ENCODE measurements at regions not wholly inside any gene's neighbourhood (a gene's known extent, or its start where the extent isn't known, plus 50 kb on each side); places are given as distances from the start of the nearest gene placed in this dataset.
"Not testable (repeated sequence)": the region's sequence is repeated elsewhere in the genome, so short reads cannot be mapped to it uniquely, and the experiment has no call there.

DNA sequence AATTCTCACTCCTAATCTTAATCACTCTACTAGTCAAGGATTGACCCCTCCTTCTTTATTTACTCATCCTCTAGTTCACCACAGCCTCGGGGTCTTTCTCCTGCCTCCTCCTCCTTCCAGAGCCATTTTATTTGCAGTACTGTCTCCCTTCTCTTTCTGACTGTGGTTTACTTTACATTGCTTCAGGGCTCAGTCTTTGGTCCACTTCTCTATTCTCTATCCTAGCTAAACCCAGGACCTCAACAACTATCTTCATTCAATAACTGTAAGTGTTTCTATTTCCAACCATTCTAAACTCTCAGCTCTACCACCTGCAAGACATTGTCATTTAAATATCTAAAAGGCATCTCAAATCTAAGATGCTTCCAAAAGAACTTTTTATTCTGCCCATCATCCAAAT is 493.8 kb downstream of the TTLL7 start:
- peak; percentile 58 for DNase-seq

DNA sequence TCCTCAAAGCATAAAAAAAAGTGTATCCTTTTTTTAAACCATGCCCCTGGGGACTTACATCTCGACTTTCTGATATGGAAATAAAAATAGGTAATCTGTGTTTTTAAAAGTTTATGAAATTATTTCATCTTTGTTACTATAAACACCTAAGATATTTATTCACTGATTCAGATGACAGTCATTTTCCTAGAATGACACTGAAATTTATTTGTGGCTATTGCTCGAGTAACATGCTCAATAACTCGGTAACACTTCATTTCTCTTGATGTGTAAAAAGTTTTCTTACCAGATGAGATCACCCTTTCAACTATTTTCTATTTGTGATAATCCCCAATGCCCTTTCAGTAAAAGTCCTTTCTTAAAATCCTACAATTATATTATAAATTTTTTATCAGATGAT is 495.8 kb downstream of the TTLL7 start:
- DNase-seq, result no peak

DNA sequence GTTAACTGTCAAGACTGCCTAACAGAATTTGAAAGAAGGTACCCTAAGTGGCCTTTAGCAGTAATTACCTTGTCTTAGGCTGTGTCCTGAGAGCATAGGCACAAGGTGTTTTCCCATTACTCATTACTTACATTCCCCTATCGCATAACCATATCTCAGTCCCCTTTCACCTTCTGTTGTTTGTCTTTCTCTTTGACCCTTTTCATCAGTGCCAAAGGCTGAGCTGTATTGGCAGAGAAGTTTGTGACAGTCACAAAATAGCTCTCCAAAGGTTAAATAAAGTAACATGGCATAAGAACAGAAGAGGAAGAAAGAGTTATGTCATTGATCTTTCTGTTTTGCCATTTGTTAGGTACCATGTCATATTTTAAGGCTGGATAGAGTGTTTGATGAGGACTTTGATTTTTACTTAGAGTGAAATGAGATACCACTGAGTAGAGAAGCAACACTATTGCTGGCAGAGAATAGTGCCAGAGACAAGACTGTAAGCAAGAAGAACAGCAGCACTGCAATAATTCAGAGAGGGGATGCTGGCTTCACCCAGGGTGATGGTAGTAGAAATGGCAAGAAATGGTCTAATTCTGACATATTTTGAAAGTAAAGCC is 497.8 kb downstream of the TTLL7 start:
- DNase-seq, result no peak

DNA sequence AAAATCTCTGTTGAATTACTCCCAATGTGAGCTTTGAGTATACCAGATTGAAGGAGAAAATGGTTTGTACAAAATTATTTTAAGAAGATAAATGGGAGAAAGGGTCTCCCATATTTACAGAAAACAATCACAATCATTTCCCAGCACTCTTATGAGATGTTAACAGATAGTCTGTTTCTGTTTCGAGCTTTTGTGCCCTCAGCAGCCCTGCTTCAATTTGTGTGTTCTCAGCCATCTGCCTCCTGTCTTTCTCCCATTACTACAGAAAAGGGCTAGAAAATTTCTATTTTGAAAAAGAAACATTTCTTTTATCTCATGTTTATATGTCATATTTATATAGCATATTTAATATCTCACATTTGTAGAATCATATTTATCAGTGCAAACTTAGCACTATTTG is 498.4 kb downstream of the TTLL7 start:
- no peak for DNase-seq

DNA sequence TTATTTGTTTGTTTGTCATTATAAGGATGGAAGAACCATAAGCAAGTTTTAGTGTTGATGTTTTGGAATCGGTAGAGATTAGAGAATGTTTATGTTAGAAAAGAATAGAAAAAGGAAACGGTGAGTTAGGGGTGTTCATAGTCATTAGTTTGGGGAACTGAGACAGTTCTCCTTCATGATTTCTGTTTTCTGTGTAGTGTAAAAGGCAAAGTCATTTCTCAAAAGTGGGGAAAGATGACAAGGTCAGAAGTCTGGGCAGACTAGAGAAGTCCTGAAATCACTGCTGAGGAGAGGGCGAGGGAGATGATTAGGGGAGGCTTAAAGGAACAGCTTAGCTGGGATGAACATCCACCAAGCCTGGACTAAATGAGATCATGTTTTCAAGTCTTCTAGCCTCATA is 498.9 kb downstream of the TTLL7 start:
- peak; percentile 30 for DNase-seq

DNA sequence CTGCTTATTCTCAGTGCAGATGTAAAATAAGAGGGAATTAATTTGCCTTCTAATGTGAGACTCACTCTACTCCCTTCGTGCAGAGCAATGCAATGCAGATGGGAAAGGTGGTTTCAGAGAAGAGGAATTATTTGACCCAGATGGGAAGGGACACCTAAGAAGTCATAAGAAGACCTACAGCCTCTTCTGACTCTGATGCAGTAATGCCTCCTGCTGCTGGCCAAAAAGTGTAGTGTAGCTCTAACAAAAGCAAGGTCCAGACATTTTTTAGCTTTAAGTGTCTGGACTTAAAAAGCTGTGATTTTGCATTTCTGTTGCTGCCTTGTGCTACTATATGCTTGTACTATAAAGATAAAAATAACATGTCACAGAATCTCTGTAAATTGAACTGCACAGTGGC is 501.4 kb downstream of the TTLL7 start:
- DNase-seq, result no peak

DNA sequence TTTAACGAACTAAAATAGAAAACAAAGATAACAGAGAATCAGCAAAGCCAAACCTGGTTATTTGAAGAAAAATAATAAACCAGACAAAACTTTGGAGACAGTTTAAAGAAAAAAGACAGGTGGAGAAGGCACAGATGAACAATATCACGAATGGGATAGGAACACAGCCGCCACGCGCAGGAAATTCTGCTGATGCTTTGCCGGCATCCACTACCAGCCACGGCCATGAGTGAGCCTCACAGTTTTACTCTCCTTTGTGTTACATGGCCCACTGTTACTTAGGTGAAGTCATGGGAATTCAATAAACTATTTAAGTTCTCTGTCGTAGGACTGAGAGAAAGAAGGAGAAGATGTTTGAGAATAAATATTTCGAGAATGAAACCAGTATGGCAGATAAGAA is 503.4 kb downstream of the TTLL7 start:
- no peak for DNase-seq

DNA sequence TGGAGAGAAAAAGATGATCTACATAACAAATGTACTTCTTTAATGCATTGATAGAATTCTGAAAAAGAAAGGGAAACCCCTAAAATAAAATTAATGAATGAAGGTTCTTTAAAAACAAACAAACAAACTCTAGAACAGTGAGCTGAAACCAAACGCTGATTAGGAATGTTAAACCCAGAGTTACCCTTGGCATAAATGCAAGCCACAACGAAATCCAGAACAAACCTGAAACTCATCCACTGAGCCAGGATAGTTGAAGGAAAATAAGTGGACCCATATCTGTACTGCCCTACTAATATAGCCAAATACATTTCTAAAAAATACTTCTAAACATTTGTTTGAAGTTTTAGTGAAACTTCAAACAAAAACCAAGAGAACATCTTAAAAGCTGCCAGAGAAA is 505.3 kb downstream of the TTLL7 start:
- no peak for DNase-seq

DNA sequence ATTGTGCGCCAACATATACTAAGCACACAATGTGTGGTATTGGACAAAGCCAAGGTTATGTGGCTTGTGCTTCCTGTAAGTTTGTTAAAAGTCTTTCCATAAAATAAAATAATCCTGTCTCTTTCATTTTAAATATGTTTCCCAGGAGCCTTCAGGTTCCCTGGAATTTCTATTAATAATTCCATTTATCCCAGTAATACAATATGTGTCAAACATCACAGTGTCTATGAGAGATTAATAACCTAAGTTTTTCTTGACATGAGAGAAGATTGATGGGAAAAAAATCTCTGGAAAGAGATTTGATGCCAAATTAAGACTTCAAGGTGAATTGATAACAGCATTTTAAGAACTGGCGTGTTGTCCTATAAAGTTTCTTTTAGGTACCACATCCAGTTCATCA is 507.0 kb downstream of the TTLL7 start:
- no peak for DNase-seq

DNA sequence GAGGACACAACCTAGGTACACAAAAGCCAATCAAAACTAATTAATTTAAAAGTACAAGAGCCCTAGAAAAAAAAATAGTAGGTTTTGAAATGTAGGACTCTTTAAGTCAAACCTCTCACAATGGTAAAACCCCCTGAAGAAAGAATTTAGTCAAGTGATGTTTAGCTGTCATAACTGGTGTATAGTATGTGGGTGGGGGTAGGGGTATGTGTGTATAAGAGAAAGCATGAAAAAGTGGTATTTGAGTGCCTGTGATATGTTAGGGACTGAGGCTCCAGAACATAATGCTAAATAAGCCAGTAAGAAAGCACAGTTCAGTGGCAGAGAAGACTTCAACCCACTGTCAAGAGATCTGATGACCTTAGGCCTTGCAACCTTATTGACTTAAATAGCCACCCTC is 507.9 kb downstream of the TTLL7 start:
- no peak for DNase-seq

DNA sequence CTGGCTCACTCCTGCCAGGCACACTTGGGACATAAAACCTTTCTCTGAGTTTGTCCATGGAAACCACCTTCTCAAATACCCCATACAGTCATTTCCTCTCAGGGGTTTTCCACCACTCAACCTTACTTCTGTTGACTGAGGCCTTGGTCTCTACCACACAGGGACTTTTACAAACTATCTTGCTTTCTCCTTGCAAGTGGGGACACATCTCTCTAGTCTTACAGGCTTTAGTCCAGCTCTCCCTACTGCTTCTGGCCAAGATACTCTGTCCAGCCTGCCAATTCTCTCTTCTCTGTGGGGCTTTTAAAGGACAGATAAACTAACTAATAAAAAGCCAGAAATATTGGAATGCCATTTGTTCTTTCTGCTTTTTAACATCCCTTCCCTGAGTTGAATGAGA is 510.8 kb downstream of the TTLL7 start:
- not testable (repeated sequence) for DNase-seq

DNA sequence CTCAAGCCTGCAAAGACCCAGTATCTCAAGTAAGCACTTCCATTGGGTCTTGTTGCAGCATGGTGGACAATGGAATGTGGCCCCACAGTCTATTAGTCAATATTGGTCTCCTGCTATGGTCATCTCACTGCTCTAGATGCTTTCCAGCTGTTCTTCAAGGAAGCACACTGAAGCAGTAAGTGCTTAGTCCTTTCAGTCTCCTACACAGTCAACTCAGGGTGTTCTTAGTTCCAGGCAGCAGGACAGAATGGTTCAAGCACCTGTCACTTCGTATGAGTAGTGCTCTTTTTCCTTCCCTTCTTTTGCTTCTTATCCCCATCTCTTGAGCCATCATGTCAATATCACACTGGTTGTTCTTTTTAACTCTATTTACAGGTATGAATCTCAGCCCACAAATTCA is 511.5 kb downstream of the TTLL7 start:
- not testable (repeated sequence) for DNase-seq

DNA sequence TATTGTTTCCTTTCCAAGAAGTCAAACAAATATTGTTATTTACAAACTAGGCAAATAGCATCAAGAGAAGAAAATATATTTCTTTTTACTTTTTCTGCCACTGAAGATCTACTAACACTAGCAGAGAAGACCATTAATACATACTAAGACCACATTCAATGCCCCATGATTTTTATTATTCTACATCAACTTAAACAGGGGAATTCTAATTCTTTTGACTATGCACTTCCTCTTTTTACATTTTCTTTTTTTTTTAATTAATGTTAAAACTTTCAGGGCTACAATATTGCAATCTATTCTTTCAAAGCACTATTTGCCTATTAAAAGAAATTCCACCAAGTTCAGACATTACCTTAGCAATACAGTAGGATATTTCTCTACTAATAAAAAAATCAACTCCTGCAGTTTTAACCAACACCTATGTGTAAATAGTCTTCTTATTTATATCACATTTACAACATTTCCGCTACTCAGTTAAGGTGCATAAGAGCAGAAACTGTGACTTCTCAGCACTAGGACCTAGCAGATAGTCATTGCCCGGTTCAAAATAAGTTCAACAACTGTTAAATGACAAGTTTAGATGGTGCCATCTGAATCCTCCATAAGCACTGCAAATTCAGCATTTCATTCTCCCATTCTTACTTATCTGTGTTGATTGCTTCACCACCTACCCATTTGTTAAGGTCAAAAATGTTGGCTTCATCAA is 513.5 kb downstream of the TTLL7 start:
- not testable (repeated sequence) for DNase-seq

DNA sequence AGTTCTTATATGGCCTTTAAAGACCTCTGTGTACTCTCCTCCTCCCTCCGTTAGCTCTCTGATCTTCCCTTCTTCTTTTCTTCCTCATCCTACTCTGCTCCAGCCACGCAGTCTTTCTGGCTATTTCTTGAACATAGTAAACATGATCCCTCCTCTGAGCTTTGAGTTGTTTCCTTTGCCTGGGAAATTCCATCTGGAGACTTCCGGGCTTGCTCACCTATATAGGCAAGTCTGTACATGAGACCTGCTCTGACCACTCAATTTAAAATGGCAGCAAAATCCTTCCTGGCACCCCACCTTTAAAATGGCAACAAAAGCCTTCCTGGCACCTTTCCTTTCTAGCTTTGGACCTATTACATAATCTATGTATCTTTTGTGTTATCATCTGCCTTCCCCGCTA is 517.6 kb downstream of the TTLL7 start:
- not testable (repeated sequence) for DNase-seq

DNA sequence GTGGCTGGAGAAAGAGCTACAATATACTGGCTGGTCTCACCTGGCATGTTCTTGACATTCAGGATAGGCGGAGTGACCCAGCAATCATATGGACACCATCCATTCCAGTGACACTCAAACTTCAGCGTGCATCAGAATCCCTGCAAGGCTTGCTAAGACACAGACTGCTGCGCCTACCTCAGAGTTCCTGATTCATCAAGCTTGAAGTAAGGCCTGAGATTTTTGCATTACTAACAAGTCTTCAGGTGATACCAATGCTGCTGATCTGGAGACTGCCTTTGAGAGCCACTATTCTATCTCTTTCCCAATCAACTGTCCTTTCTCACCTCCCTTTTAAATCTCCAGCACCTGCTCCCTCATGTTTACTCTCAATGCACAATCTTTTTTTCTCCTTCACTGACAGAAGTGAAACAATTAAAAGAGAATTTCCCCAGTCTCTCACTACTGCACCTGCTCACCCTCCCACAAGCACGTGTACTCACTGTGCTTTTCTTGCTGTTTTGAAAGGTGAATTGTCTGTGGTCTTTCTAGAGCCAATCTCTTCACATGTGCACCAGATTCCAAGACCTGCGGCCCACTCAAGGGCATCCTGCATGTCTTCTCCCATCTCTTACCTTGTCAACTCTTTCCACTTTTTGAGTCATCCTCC is 519.2 kb downstream of the TTLL7 start:
- not testable (repeated sequence) for DNase-seq

DNA sequence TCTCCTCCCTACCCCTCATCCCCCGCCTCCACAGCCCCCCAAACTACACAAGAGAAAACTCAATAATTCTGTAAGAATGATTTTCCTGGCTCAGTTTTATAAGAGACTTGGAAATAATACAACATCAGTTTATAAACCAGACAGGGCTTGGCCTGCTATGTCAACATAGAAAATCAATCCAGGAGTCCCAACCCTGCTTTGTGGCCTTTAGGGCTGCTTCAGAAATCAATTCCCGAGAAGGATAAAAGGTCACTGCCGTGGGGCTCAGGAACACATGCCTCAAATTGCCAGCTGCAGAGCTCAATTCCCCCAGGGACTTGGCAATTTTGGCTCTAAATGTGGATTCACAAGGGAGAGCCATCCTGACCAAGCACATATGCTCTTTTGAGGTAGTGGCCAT is 520.8 kb downstream of the TTLL7 start:
- not testable (repeated sequence) for DNase-seq

DNA sequence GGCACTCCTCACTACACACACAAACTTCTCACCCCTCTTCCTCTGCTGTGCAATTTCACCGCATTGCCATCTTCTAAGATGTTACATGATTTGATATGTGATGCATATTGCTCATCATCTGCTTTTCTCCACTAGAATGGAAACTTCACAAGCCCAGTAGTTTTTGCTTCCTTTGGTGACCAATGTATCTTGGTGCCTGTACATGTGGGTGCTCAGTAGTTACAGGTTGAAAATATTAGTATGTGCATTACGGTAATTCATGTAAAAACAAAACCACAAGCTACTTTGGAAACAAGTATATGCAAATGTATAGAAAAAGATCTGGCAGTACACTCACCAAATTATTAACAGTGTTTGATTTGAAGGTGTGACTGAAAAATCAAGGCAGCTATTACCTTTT is 522.4 kb downstream of the TTLL7 start:
- not testable (repeated sequence) for DNase-seq

DNA sequence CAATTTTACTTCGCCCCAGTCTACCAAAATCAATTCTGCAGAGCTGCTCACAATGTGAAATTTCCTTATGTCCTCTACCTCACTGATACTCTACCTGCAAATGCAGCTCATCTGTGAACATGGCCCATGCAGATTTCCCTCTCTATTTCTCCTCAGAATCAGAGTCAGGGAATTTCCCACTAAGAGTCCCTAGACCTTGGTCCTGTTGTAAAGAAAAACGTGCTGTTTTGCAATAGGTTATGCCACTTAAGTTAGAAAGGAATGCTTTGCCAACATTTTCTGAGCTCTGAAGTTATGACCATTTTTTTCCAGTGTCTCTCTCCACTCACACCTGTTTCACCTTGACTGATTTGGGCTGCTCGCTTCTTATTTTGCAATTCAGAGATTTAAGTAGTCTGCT is 524.0 kb downstream of the TTLL7 start:
- not testable (repeated sequence) for DNase-seq

DNA sequence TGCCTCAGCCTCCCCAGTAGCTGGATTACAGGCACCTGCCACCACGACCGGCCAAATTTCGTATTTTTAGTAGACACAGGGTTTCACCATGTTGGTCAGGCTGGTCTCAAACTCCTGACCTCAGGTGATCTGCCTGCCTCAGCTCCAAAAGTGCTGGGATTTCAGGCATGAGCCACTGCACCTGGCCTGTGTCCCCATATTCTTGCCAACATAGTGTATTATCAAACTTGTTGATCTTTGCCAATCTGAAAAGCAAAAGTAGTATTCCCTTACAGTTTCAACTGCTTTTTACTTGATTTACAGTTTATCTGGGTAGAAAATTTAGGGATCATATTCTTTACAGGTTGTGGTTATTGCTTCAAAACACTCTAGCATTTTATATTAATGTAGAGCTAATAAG is 524.9 kb downstream of the TTLL7 start:
- DNase-seq, result not testable (repeated sequence)

DNA sequence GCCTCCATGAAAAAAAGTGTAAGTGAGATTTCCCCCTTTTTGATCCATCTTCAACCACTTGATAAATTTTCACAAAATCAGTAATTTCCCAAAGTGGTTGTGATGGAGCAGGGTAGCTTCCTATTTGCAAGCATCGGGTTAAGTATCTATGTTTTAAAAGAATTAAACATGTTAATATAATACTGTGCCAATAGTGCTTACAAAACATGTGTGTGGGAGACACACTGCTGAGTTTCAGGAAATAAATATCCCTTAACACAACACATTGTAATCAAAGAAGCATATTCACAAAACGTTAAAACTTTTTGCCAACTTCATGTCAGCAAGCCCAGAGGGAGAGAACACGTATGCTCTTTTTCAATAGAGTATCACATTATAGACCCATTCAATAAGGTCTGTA is 526.9 kb downstream of the TTLL7 start:
- not testable (repeated sequence) for DNase-seq

DNA sequence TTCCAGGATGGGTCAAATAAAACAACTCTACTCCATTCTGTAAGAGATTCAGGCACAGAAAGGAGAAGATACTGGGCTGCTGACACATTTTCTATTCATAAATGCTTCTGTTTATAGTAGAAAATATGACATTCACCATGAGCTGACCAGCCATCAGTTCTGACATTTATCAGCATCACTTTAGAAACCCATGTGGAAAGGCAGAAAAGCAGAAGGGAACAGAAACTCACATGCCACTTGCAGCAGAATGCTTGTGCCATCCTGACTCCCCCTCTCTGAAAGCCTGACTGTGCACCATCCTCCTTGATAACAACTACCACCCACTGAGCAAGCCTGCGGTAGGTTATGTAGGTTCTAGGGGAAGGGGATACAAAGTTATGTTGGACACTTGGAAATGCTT is 527.7 kb downstream of the TTLL7 start:
- DNase-seq, result peak; percentile 4

DNA sequence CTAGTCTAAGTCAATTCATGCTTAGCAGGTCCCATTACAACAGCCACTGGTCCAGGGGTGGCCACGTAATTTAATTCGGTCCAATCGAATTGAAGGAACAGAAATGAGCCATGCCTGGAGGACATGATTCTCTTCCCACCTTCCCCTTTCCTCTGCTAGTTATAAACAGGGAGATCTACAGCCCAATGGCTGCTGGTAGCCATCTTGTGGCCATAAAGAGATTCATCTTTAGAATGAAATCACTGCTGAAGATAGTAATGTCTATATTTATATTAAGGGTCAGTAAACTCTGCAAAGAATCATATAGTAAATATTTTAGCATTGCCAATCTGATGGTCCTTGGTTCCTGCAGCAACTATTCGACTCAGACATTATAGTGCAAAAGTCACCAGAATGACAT is 530.6 kb downstream of the TTLL7 start:
- not testable (repeated sequence) for DNase-seq

DNA sequence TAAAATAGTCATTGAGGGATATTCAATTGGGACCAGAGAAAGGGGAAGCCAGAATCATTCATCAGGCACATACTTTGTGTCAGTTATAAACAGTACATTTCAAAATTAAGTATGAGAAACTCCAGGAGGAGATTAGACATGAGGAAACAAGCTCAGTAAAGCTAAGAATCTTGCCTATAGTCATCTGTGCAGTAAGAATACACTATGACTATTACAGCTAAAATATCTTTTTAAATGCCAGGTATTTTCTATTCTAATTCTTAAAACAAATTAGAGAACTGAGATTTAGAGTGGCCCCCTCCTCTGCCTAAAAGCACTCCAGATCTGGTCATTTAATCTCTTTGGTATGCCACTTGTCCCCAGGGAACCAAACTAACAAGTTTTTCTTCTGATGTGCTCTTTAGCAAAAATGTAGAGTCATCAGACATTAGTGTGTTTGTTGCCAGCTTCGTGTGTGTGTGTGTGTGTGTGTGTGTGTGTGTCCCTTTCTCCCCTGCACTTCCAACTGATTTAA is 541.1 kb downstream of the TTLL7 start:
- not testable (repeated sequence) for DNase-seq

DNA sequence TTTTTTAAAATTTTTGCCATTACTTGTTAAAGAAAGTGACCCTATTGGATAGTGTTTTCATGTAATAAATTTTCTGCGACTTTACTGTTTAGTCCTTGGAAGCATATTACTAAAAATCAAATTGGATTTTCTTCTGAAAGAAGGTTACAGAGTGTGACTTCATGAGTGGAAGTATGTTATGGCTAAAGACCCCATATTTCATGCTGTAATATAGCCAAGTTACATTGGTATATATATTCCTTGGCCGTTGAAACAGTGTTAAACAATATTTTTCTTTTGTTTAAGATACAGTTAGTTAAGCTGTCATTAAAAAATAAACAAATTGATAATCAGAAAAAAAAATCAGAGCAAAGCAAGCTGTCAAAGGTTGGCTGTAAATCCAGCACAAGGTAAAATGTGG is 541.7 kb downstream of the TTLL7 start:
- DNase-seq, result not testable (repeated sequence)

All from MV-4-11 (cell line).